22Rv1 (cell line): ENCODE measurements at regions not wholly inside any gene's neighbourhood (a gene's known extent, or its start where the extent isn't known, plus 50 kb on each side); places are given as distances from the start of the nearest gene placed in this dataset.

Experiments used
- CTCF ChIP-seq: fragments of 450-650 bp; IDR thresholded peaks from 2 replicates; pipeline ENCODE4 v1.5.1; 2017; ENCODE audit warnings: mild to moderate bottlenecking
- ZFX ChIP-seq: fragments of 450-650 bp; IDR thresholded peaks from 2 replicates; pipeline ENCODE4 v1.6.1; 2017; ENCODE audit warnings: antibody characterized with exemption, borderline replicate concordance

- TF ChIP-seq CTCF (no peak), ZFX (no peak)
Observed at GRCh38 chr13:33752597-33752996, 65.4 kb upstream of the RFC3 start.
